ENCODE measurements at regions not wholly inside any gene's neighbourhood (a gene's known extent, or its start where the extent isn't known, plus 50 kb on each side); places are given as distances from the start of the nearest gene placed in this dataset.

GRCh38 chr2:71936076-71937030 lies 211.3 kb downstream of the CYP26B1 start:
- H3K36me3 ChIP-seq (ENCODE audit: insufficient read depth, low read length): no peaks in the 10 kb centered on the region
- no peak for TF ChIP-seq POLR2AphosphoS5 (IDR thresholded peaks at IDR 0.05; ENCODE audit: borderline replicate concordance, low read depth, low read length)
- TF ChIP-seq EZH2 (IDR thresholded peaks at IDR 0.05): no peak
- no peak for TF ChIP-seq FOXP2 (optimal IDR thresholded peaks at IDR 0.05; ENCODE audit: control extremely low read depth, extremely low read length, insufficient read depth)

GRCh38 chr2:71935262-71935848 lies 212.3 kb downstream of the CYP26B1 start:
- TF ChIP-seq FOXP2 (optimal IDR thresholded peaks at IDR 0.05; ENCODE audit: control extremely low read depth, extremely low read length, insufficient read depth) (no peak), EZH2 (IDR thresholded peaks at IDR 0.05) (no peak), POLR2AphosphoS5 (IDR thresholded peaks at IDR 0.05; ENCODE audit: borderline replicate concordance, low read depth, low read length) (no peak)
- H3K9me3 ChIP-seq (ENCODE audit: low read depth, low read length): no peaks in the 10 kb centered on the region
- no peaks in the 10 kb centered on the region for H3K36me3 ChIP-seq (ENCODE audit: insufficient read depth, low read length)
- no peak overlapping the region for H3K9ac ChIP-seq (ENCODE audit: insufficient read length)
- H3K4me3 ChIP-seq: no peak overlapping the region
- DNase-seq (ENCODE audit: low read depth, low spot score): no peak
- H3K27ac ChIP-seq: no peak overlapping the region

More at GRCh38 chr2:71936076-71937030, 211.3 kb downstream of the CYP26B1 start:
- DNase-seq (ENCODE audit: low read depth, low spot score): no peak
- H3K4me3 ChIP-seq: no peak overlapping the region
- H3K27ac ChIP-seq: no peak overlapping the region
- H3K9me3 ChIP-seq (ENCODE audit: low read depth, low read length): no peaks in the 10 kb centered on the region
- no peak overlapping the region for H3K9ac ChIP-seq (ENCODE audit: insufficient read length)

DNA sequence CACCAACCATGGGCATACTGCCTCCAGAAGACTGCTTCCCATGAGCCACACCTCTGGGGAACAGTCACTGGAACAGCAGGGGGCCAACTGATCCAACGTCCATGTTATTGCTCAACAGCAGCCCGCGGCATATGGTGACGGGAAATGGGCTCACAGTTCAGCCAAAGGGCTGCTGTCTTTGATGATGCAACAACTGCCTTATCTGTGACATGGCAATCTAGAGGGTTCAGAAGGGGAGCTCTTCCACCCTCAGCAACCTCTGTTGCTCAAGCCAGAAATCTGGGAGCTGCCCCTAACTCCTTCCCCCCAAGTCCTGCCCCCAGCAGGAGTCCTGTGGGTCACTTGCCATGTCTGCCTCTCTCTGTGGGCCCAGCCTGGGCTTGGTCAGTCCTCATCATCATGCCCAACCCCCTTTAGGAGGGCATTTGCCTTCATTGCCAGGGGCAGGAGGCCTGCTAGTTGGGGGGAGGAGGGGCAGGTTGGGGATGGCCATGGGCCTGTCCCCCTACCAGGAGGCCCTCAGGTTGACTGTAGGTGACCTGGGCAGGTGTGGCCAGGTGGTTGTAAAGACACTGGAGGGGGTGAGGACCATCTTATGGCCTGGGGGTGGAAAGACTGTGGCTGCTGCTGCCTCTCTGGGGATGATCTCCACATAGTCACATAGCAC lies 212.9 kb downstream of the CYP26B1 start:
- no peak for DNase-seq (ENCODE audit: low read depth, low spot score)
- no peak overlapping the region for H3K9ac ChIP-seq (ENCODE audit: insufficient read length)
- H3K36me3 ChIP-seq (ENCODE audit: insufficient read depth, low read length): no peaks in the 10 kb centered on the region
- no peaks in the 10 kb centered on the region for H3K9me3 ChIP-seq (ENCODE audit: low read depth, low read length)
- H3K4me3 ChIP-seq: no peak overlapping the region
- TF ChIP-seq EZH2 (IDR thresholded peaks at IDR 0.05) (no peak), POLR2AphosphoS5 (IDR thresholded peaks at IDR 0.05; ENCODE audit: borderline replicate concordance, low read depth, low read length) (no peak), FOXP2 (optimal IDR thresholded peaks at IDR 0.05; ENCODE audit: control extremely low read depth, extremely low read length, insufficient read depth) (no peak)
- H3K27ac ChIP-seq: no peak overlapping the region; the same call in 1 of the 2 replicates

DNA sequence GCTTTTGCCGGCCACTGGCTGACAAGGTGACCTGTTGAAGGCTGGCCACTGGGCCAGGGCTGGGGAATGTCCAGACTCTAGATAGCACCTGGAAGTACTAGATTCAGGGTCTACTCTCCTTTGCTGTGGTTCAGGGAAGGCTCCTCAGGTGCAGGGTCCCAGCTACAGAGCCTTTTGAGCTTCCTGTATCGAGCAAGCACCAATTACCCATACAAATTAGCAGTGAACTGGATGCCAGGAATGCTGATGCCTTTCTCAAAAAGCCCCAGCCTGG lies 213.4 kb downstream of the CYP26B1 start:
- no peak for TF ChIP-seq FOXP2 (optimal IDR thresholded peaks at IDR 0.05; ENCODE audit: control extremely low read depth, extremely low read length, insufficient read depth)
- TF ChIP-seq EZH2 (IDR thresholded peaks at IDR 0.05): no peak
- TF ChIP-seq POLR2AphosphoS5 (IDR thresholded peaks at IDR 0.05; ENCODE audit: borderline replicate concordance, low read depth, low read length): no peak
- Histone ChIP-seq H3K4me3 (no peak overlapping the region), H3K36me3 (ENCODE audit: insufficient read depth, low read length) (no peaks in the 10 kb centered on the region), H3K9ac (ENCODE audit: insufficient read length) (no peak overlapping the region), H3K27ac (no peak overlapping the region), H3K9me3 (ENCODE audit: low read depth, low read length) (no peaks in the 10 kb centered on the region)
- DNase-seq (ENCODE audit: low read depth, low spot score): no peak

- TF ChIP-seq FOXP2 (optimal IDR thresholded peaks at IDR 0.05; ENCODE audit: control extremely low read depth, extremely low read length, insufficient read depth): no peak
- TF ChIP-seq EZH2 (IDR thresholded peaks at IDR 0.05): no peak
- no peak for TF ChIP-seq POLR2AphosphoS5 (IDR thresholded peaks at IDR 0.05; ENCODE audit: borderline replicate concordance, low read depth, low read length)
- no peak for DNase-seq (ENCODE audit: low read depth, low spot score)
These were observed 214.0 kb downstream of the CYP26B1 start for GRCh38 chr2:71933467-71934319.

GRCh38 chr2:71932780-71933466 lies 214.7 kb downstream of the CYP26B1 start:
- Histone ChIP-seq H3K36me3 (ENCODE audit: insufficient read depth, low read length) (no peaks in the 10 kb centered on the region), H3K27ac (no peak overlapping the region), H3K9me3 (ENCODE audit: low read depth, low read length) (no peaks in the 10 kb centered on the region), H3K4me3 (no peak overlapping the region), H3K9ac (ENCODE audit: insufficient read length) (no peak overlapping the region)
- no peak for DNase-seq (ENCODE audit: low read depth, low spot score)
- TF ChIP-seq POLR2AphosphoS5 (IDR thresholded peaks at IDR 0.05; ENCODE audit: borderline replicate concordance, low read depth, low read length) (no peak), FOXP2 (optimal IDR thresholded peaks at IDR 0.05; ENCODE audit: control extremely low read depth, extremely low read length, insufficient read depth) (no peak), EZH2 (IDR thresholded peaks at IDR 0.05) (no peak)

More at GRCh38 chr2:71933467-71934319, 214.0 kb downstream of the CYP26B1 start:
- H3K36me3 ChIP-seq (ENCODE audit: insufficient read depth, low read length): no peaks in the 10 kb centered on the region
- H3K4me3 ChIP-seq: no peak overlapping the region
- no peak overlapping the region for H3K27ac ChIP-seq
- no peak overlapping the region for H3K9ac ChIP-seq (ENCODE audit: insufficient read length)
- no peaks in the 10 kb centered on the region for H3K9me3 ChIP-seq (ENCODE audit: low read depth, low read length)

GRCh38 chr2:71932037-71932779 lies 215.5 kb downstream of the CYP26B1 start:
- TF ChIP-seq POLR2AphosphoS5 (IDR thresholded peaks at IDR 0.05; ENCODE audit: borderline replicate concordance, low read depth, low read length) (no peak), EZH2 (IDR thresholded peaks at IDR 0.05) (no peak), FOXP2 (optimal IDR thresholded peaks at IDR 0.05; ENCODE audit: control extremely low read depth, extremely low read length, insufficient read depth) (no peak)
- no peak for DNase-seq (ENCODE audit: low read depth, low spot score)
- no peaks in the 10 kb centered on the region for H3K36me3 ChIP-seq (ENCODE audit: insufficient read depth, low read length)
- H3K27ac ChIP-seq: no peak overlapping the region
- H3K4me3 ChIP-seq: no peak overlapping the region
- H3K9ac ChIP-seq (ENCODE audit: insufficient read length): no peak overlapping the region
- H3K9me3 ChIP-seq (ENCODE audit: low read depth, low read length): no peaks in the 10 kb centered on the region
